NOMO-1 treated with dmso at 0.1 percent for 144 hours (cell line): ENCODE measurements at regions not wholly inside any gene's neighbourhood (a gene's known extent, or its start where the extent isn't known, plus 50 kb on each side); places are given as distances from the start of the nearest gene placed in this dataset.

Experiments
- DNase-seq: peaks from one replicate; lab custom pipeline; 2025; ENCODE audit not compliant: unreplicated experiment; lab: John Stamatoyannopoulos, UW

GRCh38 chr7:148950806-148951205, 66.7 kb upstream of the EZH2 start:
- no peak for DNase-seq

- no peak for DNase-seq
These were observed 61.1 kb upstream of the EZH2 start for GRCh38 chr7:148944935-148945934.

- DNase-seq, result peak; percentile 40
These were observed 57.6 kb upstream of the EZH2 start for GRCh38 chr7:148941598-148942275.

GRCh38 chr7:148940702-148941597, 56.9 kb upstream of the EZH2 start:
- peak; percentile 15 for DNase-seq

DNA sequence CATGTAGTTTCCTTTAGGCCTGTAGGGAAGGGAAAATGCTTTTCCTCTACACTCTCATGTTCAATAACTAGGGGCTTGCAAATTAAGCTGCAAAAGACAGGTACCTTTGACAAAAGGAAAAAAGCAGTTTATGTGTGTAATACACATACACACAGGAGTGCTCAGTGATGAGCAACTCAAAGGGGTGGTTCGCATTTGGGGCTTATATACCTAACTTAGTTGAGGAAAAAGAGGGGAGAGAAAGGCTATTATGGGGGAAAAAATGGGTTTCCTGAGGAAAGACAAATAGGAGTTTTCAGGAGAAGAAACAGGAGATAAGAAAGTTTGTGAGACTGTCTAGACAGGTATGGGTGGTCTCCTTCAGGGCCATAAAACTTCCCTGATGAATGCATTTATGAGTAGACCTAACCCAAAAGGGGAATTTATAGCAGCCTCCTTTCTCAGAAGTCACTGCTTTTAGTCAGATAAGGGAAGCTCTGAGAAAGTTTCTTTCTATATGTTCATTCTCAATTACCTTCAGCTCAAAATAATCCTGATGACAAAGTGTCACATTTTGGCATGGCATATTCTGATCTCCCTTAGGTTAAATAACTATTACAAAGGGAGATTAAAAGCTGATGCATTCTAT, 55.2 kb upstream of the EZH2 start:
- no peak for DNase-seq

DNA sequence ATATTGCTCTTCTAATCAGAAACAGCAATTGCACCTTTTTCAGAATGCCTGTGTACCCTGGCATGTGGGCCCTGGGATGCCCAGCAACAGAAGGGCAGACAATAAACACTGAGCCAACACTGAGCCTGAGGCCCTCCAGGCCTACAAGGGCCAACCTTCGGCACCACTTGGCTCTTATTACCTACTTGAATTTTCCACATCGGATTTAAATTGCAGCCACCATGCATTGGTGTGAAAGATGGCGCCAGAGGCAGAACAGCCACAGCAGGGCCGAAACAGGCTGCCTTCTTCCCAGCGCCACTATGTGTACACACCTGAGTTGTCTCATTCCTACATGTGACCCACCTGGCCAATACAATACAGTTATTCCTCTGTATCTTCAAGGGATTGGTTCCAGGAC, 51.4 kb upstream of the EZH2 start:
- no peak for DNase-seq
